Suppressor macrophage treated with lipopolysaccharide for 4 hours (primary cell): ENCODE measurements at regions not wholly inside any gene's neighbourhood (a gene's known extent, or its start where the extent isn't known, plus 50 kb on each side); places are given as distances from the start of the nearest gene placed in this dataset.

Source experiments
- DNase-seq: peaks from one replicate; pipeline ENCODE4 v3.0.0-alpha.2; 2020

DNA sequence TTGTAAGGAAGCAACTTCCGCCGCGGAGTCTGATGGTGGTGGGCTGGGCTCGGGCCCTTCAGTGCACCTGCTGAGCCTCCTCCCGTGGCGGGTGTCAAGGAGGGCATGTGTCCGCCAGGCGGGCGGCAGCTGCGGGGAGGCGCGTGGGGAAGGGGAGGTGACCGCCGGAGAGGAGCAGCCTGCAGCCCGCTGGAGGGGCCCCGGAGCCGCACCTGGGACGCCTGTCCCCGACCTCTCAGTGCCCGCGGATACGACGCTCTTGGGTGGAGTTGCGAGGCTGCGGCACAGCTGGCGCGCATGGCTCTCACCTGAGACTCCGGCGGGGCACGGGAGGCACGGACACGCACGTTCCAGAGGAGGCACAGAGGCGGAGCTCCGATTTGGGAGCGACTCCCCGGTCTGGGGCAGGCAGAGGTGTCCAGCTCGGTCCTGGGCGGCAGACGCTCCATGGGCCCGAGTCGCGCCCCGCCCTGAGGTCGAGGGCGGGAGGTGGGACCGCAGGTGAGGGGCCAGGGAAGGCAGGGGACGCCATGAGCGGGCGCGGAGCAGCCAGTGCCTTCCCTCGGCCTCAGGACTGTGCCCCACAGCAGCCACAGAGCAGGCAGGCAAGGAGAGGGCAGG lies 50.2 kb upstream of the PRR20G start:
- no peak for DNase-seq
